ENCODE measurements at regions not wholly inside any gene's neighbourhood (a gene's known extent, or its start where the extent isn't known, plus 50 kb on each side); places are given as distances from the start of the nearest gene placed in this dataset.

DNA sequence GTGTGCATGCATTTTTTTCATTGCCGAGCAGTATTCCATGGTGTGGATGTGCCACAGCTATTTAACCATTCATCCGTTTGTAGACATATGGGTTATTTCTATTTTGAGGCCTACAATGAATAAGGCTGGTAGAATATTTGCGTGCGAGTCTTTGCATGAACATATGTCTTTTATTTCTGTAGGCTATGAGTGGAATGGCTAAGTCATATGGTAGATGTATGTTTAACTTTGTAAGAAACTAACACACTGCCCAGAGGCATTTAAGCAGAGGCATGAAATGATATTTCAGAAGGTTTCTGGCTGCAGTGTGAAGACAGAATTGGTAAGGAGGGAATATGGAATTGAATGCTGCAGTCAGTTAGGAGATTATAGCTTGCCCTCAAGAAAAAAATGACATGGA lies 457.4 kb upstream of the CDH4 start:
- Histone ChIP-seq H3K27ac (ENCODE audit: low read depth, low read length) (no peak overlapping the region), H3K27me3 (replicated peaks in 1 of 4; ENCODE audit: control insufficient read depth in 3 of 4, extremely low read depth in 1 of 4, insufficient read depth in 3 of 4, low read length in 3 of 4) (peaks cover 0 to 5% (median 4%) of the 10 kb centered on the region in 4 experiments; a peak in 3 of 7 replicates), H4K91ac (replicated peaks; ENCODE audit: insufficient read length, low read length) (no peak overlapping the region), H2BK5ac (ENCODE audit: low read depth, low read length) (no peak overlapping the region), H2BK20ac (ENCODE audit: low read length) (no peak overlapping the region), H2BK120ac (replicated peaks; ENCODE audit: low read depth, low read length) (no peak overlapping the region), H3K23ac (ENCODE audit: insufficient read length) (no peak overlapping the region), H3K4me3 (ENCODE audit: extremely low read depth in 1 of 4, insufficient read depth in 2 of 4, low read depth in 3 of 4, low read length in 4 of 4) (no peak overlapping the region), H2AK5ac (ENCODE audit: low read depth, low read length) (no peak overlapping the region), H2BK12ac (ENCODE audit: low read depth, low read length) (no peak overlapping the region), H3K79me1 (ENCODE audit: low read depth, low read length) (no peaks in the 10 kb centered on the region), H3K4ac (replicated peaks; ENCODE audit: insufficient read length, low read depth, low read length) (no peak overlapping the region), H3K14ac (ENCODE audit: insufficient read length) (no peak overlapping the region), H4K8ac (ENCODE audit: extremely low read depth, insufficient read depth, low read length) (no peak overlapping the region), H3K9ac (replicated peaks in 1 of 4; ENCODE audit: extremely low read depth in 1 of 4, low read depth in 3 of 4, low read length in 3 of 4) (no peak overlapping the region), H2BK15ac (ENCODE audit: low read length) (no peak overlapping the region), H3K9me3 (ENCODE audit: insufficient read depth in 2 of 2, low read depth in 1 of 2, low read length in 1 of 2) (no peaks in the 10 kb centered on the region), H3K36me3 (ENCODE audit: control insufficient read depth in 2 of 4, insufficient read depth in 4 of 4, low read length in 3 of 4) (no peaks in the 10 kb centered on the region), H4K5ac (ENCODE audit: insufficient read length, low read depth, low read length) (no peak overlapping the region), H3K4me1 (replicated peaks in 1 of 4; ENCODE audit: control insufficient read depth in 3 of 4, insufficient read depth in 4 of 4, low read length in 3 of 4) (peaks cover 0 to 4% (median 1%) of the 10 kb centered on the region in 4 experiments; a peak in 2 of 7 replicates), H2AFZ (ENCODE audit: low read length) (no peak overlapping the region), H3K79me2 (ENCODE audit: control insufficient read depth in 1 of 2, insufficient read depth in 2 of 2, low read length in 2 of 2) (no peaks in the 10 kb centered on the region; a peak in 1 of 4 replicates), H3K23me2 (ENCODE audit: low read depth, low read length) (no peaks in the 10 kb centered on the region; the same call in 1 of the 2 replicates), H3K56ac (replicated peaks; ENCODE audit: insufficient read length, low read depth, low read length) (no peak overlapping the region), H3K18ac (ENCODE audit: extremely low read depth, low read length) (no peak overlapping the region), H3K4me2 (ENCODE audit: insufficient read depth in 1 of 2, low read depth in 2 of 2, low read length in 2 of 2) (no peak overlapping the region), H4K20me1 (replicated peaks in 1 of 2; ENCODE audit: control insufficient read depth in 1 of 2, insufficient read depth in 2 of 2, low read length in 2 of 2) (no peaks in the 10 kb centered on the region)
- ChIA-PET CTCF (ENCODE audit: partially characterized antibody) (interaction anchor here (1.2 kb wide), 1 partner anchor 9 kb away, joined by 4 read pairs; no protein-coding TSS in a partner anchor), POLR2A (ENCODE audit: partially characterized antibody) (no interaction called here)
- FAIRE-seq: no peak
- DNase-seq (ENCODE audit: low read depth in 1 of 2, low spot score in 2 of 2): no peak
- TF ChIP-seq CEBPB (IDR thresholded peaks at IDR 0.05; ENCODE audit: low read depth, low read length) (no peak), HDAC6 (IDR thresholded peaks at IDR 0.05; ENCODE audit: low read depth, low read length) (no peak), RAD21 (IDR thresholded peaks at IDR 0.05 in 1 of 2, conservative IDR thresholded peaks at IDR 0.05 in 1 of 2; ENCODE audit: low read depth in 2 of 2, low read length in 2 of 2) (no peak), TCF12 (IDR thresholded peaks at IDR 0.05; ENCODE audit: low read depth, low read length) (no peak), SP1 (IDR thresholded peaks at IDR 0.05; ENCODE audit: low read depth, low read length) (no peak), ZNF274 (IDR thresholded peaks at IDR 0.05; ENCODE audit: borderline replicate concordance, extremely low read depth, low read length) (no peak), TBP (IDR thresholded peaks at IDR 0.05; ENCODE audit: low read depth, low read length) (no peak), SUZ12 (IDR thresholded peaks at IDR 0.05; ENCODE audit: low read length) (no peak), MAFK (IDR thresholded peaks at IDR 0.05; ENCODE audit: low read depth, low read length) (no peak), JUN (IDR thresholded peaks at IDR 0.05; ENCODE audit: low read depth, low read length) (no peak), SRF (IDR thresholded peaks at IDR 0.05; ENCODE audit: low read depth, low read length) (no peak), CHD2 (IDR thresholded peaks at IDR 0.05; ENCODE audit: low read length) (no peak), GTF2F1 (IDR thresholded peaks at IDR 0.05; ENCODE audit: borderline replicate concordance, low read depth, low read length) (no peak), BCL11A (IDR thresholded peaks at IDR 0.05; ENCODE audit: low read depth in 2 of 2, low read length in 2 of 2) (no peak), BACH1 (IDR thresholded peaks at IDR 0.05; ENCODE audit: low read length) (no peak)
- TF ChIP-seq, protein P1, sequence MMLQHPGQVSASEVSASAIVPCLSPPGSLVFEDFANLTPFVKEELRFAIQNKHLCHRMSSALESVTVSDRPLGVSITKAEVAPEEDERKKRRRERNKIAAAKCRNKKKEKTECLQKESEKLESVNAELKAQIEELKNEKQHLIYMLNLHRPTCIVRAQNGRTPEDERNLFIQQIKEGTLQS (IDR thresholded peaks at IDR 0.05; ENCODE audit: insufficient read depth, low read depth, low read length): no peak
- 87% methylated on average over 4 of the region's 4 CpGs; no CpG with 5 or more reads in 1 of the 2 experiments for WGBS, 2 experiments (ENCODE audit: extremely low coverage in 1 of 2, insufficient coverage in 1 of 2, insufficient read length in 1 of 2, insufficient replicate concordance in 2 of 2, low coverage in 1 of 2, low lambda C conversion rate in 2 of 2, missing lambda C conversion rate in 1 of 2)

Measured in H1 (cell line).